Suprapubic skin (tissue), 4 donors: ENCODE measurements at regions not wholly inside any gene's neighbourhood (a gene's known extent, or its start where the extent isn't known, plus 50 kb on each side); places are given as distances from the start of the nearest gene placed in this dataset.

ENCODE experiments used
- DNase-seq, 2 donors: peaks; one replicate each; pipeline ENCODE4 v3.0.0-alpha.2; 2019; ENCODE audit warnings: low spot score in 2 of 2
- H3K27ac ChIP-seq: fragments of 200-600 bp; sonication (generic); one replicate; pipeline ENCODE4 v1.5.1; 2019
- H3K27me3 ChIP-seq: fragments of 200-600 bp; sonication (generic); one replicate; pipeline ENCODE4 v1.5.1; 2019
- H3K36me3 ChIP-seq: fragments of 200-600 bp; sonication (generic); one replicate; pipeline ENCODE4 v1.5.1; 2019
- H3K4me1 ChIP-seq: fragments of 200-600 bp; sonication (generic); one replicate; pipeline ENCODE4 v1.5.1; 2019
- H3K4me3 ChIP-seq: fragments of 200-600 bp; sonication (generic); one replicate; pipeline ENCODE4 v1.5.1; 2019; ENCODE audit warnings: mild to moderate bottlenecking
- H3K9me3 ChIP-seq: fragments of 200-600 bp; sonication (generic); one replicate; pipeline ENCODE4 v1.5.1; 2019
- EP300 ChIP-seq: sonication (generic); formaldehyde crosslinking; IDR thresholded peaks from one replicate; pipeline ENCODE4 v1.6.1; 2017; ENCODE audit warnings: antibody characterized with exemption
- POLR2A ChIP-seq, 2 donors: fragments of 450-650 bp; IDR thresholded peaks; one replicate each; pipeline ENCODE4 v1.6.1; 2017; ENCODE audit warnings: antibody characterized with exemption in 2 of 2, mild to moderate bottlenecking in 2 of 2, moderate library complexity in 2 of 2
- POLR2AphosphoS5 ChIP-seq, 3 donors: sonication (generic); formaldehyde crosslinking; IDR thresholded peaks; one replicate each; pipeline ENCODE4 v1.6.1; 2017; ENCODE audit warnings: antibody characterized with exemption in 3 of 3
- WGBS: methylation state at CpG from one replicate; pipeline ENCODE4 v1.1.5; 2018; 5-methylcytosine and 5-hydroxymethylcytosine counted together
- TF ChIP-seq, protein P1 (sequence below), 2 donors: fragments of 200-600 bp in 1 of 2; fragments of 450-650 bp in 1 of 2; sonication (generic) in 1 of 2; IDR thresholded peaks; one replicate each; pipeline ENCODE4 v1.5.1; 2016 to 2019; ENCODE audit warnings: antibody characterized with exemption in 2 of 2, mild to moderate bottlenecking in 1 of 2, moderate library complexity in 1 of 2

DNA sequence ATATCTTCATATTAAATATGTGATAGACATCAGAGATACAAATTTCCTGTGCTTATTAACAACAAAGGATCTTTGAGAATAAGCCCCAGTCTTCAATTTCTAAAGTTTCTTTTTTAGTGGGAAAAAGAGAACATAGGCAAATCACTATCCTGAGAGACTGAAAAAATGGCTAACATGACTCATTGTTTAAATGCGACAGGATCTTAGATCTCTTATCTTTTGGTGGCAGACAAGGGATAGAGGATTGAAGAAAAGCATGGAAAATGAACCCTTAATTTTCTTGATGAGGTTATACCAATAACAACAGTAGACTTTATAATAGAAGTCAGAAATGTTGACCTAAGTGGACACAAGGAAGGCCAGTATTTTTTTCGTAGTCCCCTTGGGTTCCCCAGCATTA is 178.6 kb upstream of the MAP3K7 start:
- WGBS, result 61% methylated on average over 2 of the region's 2 CpGs
- Histone ChIP-seq H3K4me1 (no peaks in the 10 kb centered on the region), H3K27ac (no peak overlapping the region), H3K36me3 (no peaks in the 10 kb centered on the region), H3K27me3 (no peaks in the 10 kb centered on the region), H3K9me3 (no peaks in the 10 kb centered on the region), H3K4me3 (no peak overlapping the region)
- DNase-seq, result no peak
- TF ChIP-seq, protein P1, sequence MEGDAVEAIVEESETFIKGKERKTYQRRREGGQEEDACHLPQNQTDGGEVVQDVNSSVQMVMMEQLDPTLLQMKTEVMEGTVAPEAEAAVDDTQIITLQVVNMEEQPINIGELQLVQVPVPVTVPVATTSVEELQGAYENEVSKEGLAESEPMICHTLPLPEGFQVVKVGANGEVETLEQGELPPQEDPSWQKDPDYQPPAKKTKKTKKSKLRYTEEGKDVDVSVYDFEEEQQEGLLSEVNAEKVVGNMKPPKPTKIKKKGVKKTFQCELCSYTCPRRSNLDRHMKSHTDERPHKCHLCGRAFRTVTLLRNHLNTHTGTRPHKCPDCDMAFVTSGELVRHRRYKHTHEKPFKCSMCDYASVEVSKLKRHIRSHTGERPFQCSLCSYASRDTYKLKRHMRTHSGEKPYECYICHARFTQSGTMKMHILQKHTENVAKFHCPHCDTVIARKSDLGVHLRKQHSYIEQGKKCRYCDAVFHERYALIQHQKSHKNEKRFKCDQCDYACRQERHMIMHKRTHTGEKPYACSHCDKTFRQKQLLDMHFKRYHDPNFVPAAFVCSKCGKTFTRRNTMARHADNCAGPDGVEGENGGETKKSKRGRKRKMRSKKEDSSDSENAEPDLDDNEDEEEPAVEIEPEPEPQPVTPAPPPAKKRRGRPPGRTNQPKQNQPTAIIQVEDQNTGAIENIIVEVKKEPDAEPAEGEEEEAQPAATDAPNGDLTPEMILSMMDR (IDR thresholded peaks at IDR 0.05), result no peak
- no peak for TF ChIP-seq EP300
- TF ChIP-seq POLR2AphosphoS5 (IDR thresholded peaks at IDR 0.05), result no peak
- no peak for TF ChIP-seq POLR2A (IDR thresholded peaks at IDR 0.05)

GRCh38 chr6:90764001-90764400 is 177.1 kb upstream of the MAP3K7 start:
- no peak overlapping the region for H3K27ac ChIP-seq
- no peaks in the 10 kb centered on the region for H3K36me3 ChIP-seq
- no peak overlapping the region for H3K4me3 ChIP-seq
- TF ChIP-seq, protein P1 (IDR thresholded peaks at IDR 0.05), result no peak
- TF ChIP-seq POLR2A (IDR thresholded peaks at IDR 0.05), result no peak
- TF ChIP-seq POLR2AphosphoS5 (IDR thresholded peaks at IDR 0.05), result no peak
- TF ChIP-seq EP300, result no peak
- H3K9me3 ChIP-seq, result no peaks in the 10 kb centered on the region
- 87% methylated on average over 3 of the region's 3 CpGs for WGBS
- DNase-seq, result no peak
- no peaks in the 10 kb centered on the region for H3K27me3 ChIP-seq
- H3K4me1 ChIP-seq, result no peaks in the 10 kb centered on the region

DNA sequence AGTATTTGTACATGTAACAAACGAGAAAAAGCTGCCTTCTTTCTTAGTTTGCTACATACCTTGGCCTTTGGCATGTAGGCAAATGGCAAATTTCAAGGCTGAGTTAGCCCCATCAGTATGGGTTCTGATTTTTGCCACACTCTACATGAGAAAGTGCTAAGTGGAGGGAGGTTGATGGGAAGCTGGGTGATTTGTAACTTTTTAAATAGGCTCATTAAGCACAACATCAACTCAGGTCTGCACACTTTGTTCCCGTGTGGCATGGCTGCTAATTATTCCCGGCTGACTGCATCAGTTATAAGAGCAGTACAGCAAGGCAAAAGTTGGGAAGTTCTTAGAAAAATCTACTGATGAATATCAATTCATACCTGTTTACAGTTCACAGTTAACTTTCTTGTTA is 172.8 kb upstream of the MAP3K7 start:
- WGBS, result 79% methylated on average over 3 of the region's 3 CpGs

DNA sequence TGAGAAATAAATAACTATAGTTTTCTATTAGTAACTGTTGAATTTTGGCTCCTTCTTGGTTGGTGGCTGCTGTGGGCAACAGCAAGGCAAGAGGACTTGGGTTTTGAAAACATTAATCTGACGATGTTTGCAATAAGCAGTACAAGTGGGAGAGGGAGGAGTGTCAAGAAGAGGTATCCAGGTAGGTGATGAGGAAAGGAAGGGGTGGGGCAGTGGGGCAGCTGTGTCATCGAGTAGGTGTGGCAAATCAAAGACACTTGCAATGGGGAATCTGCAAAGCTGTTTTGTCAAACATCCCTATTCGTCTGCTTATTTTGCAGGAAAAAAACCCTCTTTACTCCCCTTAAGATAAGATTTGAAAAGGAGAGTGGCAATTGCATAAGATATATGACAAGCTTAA is 171.9 kb upstream of the MAP3K7 start:
- Histone ChIP-seq H3K27ac (no peak overlapping the region), H3K27me3 (no peaks in the 10 kb centered on the region), H3K9me3 (no peaks in the 10 kb centered on the region), H3K4me1 (no peaks in the 10 kb centered on the region), H3K4me3 (no peak overlapping the region), H3K36me3 (no peaks in the 10 kb centered on the region)
- TF ChIP-seq, protein P1 (IDR thresholded peaks at IDR 0.05), result no peak
- TF ChIP-seq POLR2A (IDR thresholded peaks at IDR 0.05), result no peak
- TF ChIP-seq POLR2AphosphoS5 (IDR thresholded peaks at IDR 0.05), result no peak
- TF ChIP-seq EP300, result no peak
- 73% methylated on average over 3 of the region's 3 CpGs for WGBS
- DNase-seq, result no peak

More for the DNA sequence above, 172.8 kb upstream of the MAP3K7 start:
- Histone ChIP-seq H3K27me3 (no peaks in the 10 kb centered on the region), H3K27ac (no peak overlapping the region), H3K4me3 (no peak overlapping the region), H3K4me1 (no peaks in the 10 kb centered on the region), H3K9me3 (no peaks in the 10 kb centered on the region), H3K36me3 (no peaks in the 10 kb centered on the region)
- no peak for TF ChIP-seq EP300
- no peak for TF ChIP-seq POLR2A (IDR thresholded peaks at IDR 0.05)
- TF ChIP-seq, protein P1 (IDR thresholded peaks at IDR 0.05), result no peak
- DNase-seq, result no peak

GRCh38 chr6:90753820-90754643 is 167.2 kb upstream of the MAP3K7 start:
- Histone ChIP-seq H3K36me3 (no peaks in the 10 kb centered on the region), H3K27ac (no peak overlapping the region), H3K9me3 (no peaks in the 10 kb centered on the region), H3K4me1 (no peaks in the 10 kb centered on the region), H3K4me3 (no peak overlapping the region), H3K27me3 (no peaks in the 10 kb centered on the region)
- TF ChIP-seq EP300 (no peak), POLR2A (IDR thresholded peaks at IDR 0.05) (no peak), POLR2AphosphoS5 (IDR thresholded peaks at IDR 0.05) (no peak)
- TF ChIP-seq, protein P1 (IDR thresholded peaks at IDR 0.05), result no peak
- 76% methylated on average over 8 of the region's 8 CpGs for WGBS
- DNase-seq, result no peak
